HFFc6 (cell line): ENCODE measurements at regions not wholly inside any gene's neighbourhood (a gene's known extent, or its start where the extent isn't known, plus 50 kb on each side); places are given as distances from the start of the nearest gene placed in this dataset.

ENCODE experiments used
- DNase-seq: peaks from one replicate; pipeline ENCODE4 v3.0.0-alpha.2; 2018
- H3K27ac Mint-ChIP-seq: 2 replicates; pipeline ENCODE4 v1.8.0; 2020; ENCODE audit warnings: mild to moderate bottlenecking, mixed read lengths
- H3K27me3 Mint-ChIP-seq: 2 replicates; pipeline ENCODE4 v1.8.0; 2021; ENCODE audit warnings: mild to moderate bottlenecking, moderate library complexity, mixed read lengths; ENCODE audit not compliant: insufficient read depth
- H3K36me3 Mint-ChIP-seq: 2 replicates; pipeline ENCODE4 v1.8.0; 2021; ENCODE audit warnings: low read depth, mixed read lengths
- H3K4me1 Mint-ChIP-seq: 2 replicates; pipeline ENCODE4 v1.8.0; 2020; ENCODE audit warnings: low read depth, mixed read lengths
- H3K4me3 Mint-ChIP-seq: 2 replicates; pipeline ENCODE4 v1.8.0; 2020; ENCODE audit warnings: mild to moderate bottlenecking, moderate library complexity, mixed read lengths
- H3K9me3 Mint-ChIP-seq: 2 replicates; pipeline ENCODE4 v1.8.0; 2020; ENCODE audit warnings: mild to moderate bottlenecking, mixed read lengths
- TF ChIP-seq, protein P1 (sequence below): fragments of 200-600 bp; sonication (generic); IDR thresholded peaks from 2 replicates; pipeline ENCODE4 v1.5.0; 2021; ENCODE audit warnings: antibody characterized with exemption, mild to moderate bottlenecking

GRCh38 chr2:16196687-16197503 is 256.5 kb downstream of the MYCN start:
- Mint-ChIP-seq H3K36me3 (no peaks in the 10 kb centered on the region), H3K4me3 (no peak overlapping the region), H3K27ac (no peak overlapping the region), H3K9me3 (peaks cover 62% of the 10 kb centered on the region), H3K27me3 (no peaks in the 10 kb centered on the region), H3K4me1 (no peaks in the 10 kb centered on the region)
- no peak for DNase-seq
- TF ChIP-seq, protein P1, sequence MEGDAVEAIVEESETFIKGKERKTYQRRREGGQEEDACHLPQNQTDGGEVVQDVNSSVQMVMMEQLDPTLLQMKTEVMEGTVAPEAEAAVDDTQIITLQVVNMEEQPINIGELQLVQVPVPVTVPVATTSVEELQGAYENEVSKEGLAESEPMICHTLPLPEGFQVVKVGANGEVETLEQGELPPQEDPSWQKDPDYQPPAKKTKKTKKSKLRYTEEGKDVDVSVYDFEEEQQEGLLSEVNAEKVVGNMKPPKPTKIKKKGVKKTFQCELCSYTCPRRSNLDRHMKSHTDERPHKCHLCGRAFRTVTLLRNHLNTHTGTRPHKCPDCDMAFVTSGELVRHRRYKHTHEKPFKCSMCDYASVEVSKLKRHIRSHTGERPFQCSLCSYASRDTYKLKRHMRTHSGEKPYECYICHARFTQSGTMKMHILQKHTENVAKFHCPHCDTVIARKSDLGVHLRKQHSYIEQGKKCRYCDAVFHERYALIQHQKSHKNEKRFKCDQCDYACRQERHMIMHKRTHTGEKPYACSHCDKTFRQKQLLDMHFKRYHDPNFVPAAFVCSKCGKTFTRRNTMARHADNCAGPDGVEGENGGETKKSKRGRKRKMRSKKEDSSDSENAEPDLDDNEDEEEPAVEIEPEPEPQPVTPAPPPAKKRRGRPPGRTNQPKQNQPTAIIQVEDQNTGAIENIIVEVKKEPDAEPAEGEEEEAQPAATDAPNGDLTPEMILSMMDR, result no peak

GRCh38 chr2:16195681-16196070 is 255.3 kb downstream of the MYCN start:
- Mint-ChIP-seq H3K36me3 (no peaks in the 10 kb centered on the region), H3K9me3 (peaks cover 63% of the 10 kb centered on the region), H3K4me3 (no peak overlapping the region), H3K27me3 (no peaks in the 10 kb centered on the region), H3K27ac (no peak overlapping the region), H3K4me1 (no peaks in the 10 kb centered on the region)
- TF ChIP-seq, protein P1, result no peak
- DNase-seq, result no peak

DNA sequence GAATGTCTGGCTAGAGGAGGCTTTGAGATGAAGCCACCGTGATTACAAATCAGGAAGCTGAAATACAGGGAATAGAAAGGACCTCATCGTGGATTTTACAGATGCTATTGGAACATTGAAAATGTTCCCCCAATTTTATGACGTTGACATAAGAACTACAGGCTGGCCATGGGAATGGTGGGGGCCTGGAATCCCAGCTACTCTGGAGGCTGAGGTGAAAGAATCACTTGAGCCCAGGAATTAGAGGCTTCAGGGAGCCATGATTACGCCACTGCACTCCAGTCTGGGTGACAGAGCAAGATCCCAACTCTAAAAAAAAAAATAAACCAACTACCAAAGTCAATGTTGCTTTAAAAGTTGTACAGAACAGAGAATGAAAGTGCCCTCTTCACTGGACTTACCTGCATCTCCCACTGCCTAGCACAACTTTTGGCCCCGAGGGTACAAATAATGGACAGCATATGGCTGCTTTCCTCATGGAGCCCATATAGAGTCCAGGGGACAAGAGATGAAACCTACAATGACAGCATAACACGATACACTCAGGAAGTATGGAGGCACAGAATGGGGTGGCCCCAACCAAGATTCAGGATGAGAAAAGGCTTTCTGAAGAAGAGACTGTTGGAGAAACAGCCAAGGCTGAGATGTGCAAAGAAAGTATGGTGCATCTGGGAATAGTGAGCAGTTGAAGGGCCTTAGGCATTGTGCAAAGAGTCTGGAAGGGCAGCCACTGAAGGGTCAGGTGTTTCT is 254.8 kb downstream of the MYCN start:
- TF ChIP-seq, protein P1, result no peak
- Mint-ChIP-seq H3K4me1 (no peaks in the 10 kb centered on the region), H3K36me3 (no peaks in the 10 kb centered on the region), H3K27me3 (no peaks in the 10 kb centered on the region), H3K27ac (no peak overlapping the region), H3K4me3 (no peak overlapping the region), H3K9me3 (peaks cover 63% of the 10 kb centered on the region)
- no peak for DNase-seq

GRCh38 chr2:16194530-16194929 is 254.2 kb downstream of the MYCN start:
- H3K4me3 Mint-ChIP-seq, result no peak overlapping the region
- DNase-seq, result no peak
- H3K27ac Mint-ChIP-seq, result no peak overlapping the region
- H3K27me3 Mint-ChIP-seq, result peaks cover 2% of the 10 kb centered on the region
- H3K9me3 Mint-ChIP-seq, result peaks cover 68% of the 10 kb centered on the region
- no peaks in the 10 kb centered on the region for H3K4me1 Mint-ChIP-seq
- TF ChIP-seq, protein P1, result no peak
- no peaks in the 10 kb centered on the region for H3K36me3 Mint-ChIP-seq

GRCh38 chr2:16194096-16194390 is 253.7 kb downstream of the MYCN start:
- Mint-ChIP-seq H3K4me3 (no peak overlapping the region), H3K9me3 (peaks cover 72% of the 10 kb centered on the region), H3K36me3 (no peaks in the 10 kb centered on the region; the same call in 1 of the 2 replicates), H3K27me3 (peaks cover 2% of the 10 kb centered on the region), H3K27ac (no peak overlapping the region), H3K4me1 (no peaks in the 10 kb centered on the region)
- TF ChIP-seq, protein P1, result no peak
- DNase-seq, result no peak
